GM21825 (cell line): ENCODE measurements at regions not wholly inside any gene's neighbourhood (a gene's known extent, or its start where the extent isn't known, plus 50 kb on each side); places are given as distances from the start of the nearest gene placed in this dataset.

Experiments
- ATAC-seq: cut with Tn5 transposase; IDR thresholded peaks from one replicate; pipeline ENCODE4 v1.9.1; 2021; ENCODE audit warnings: mild to moderate bottlenecking, moderate library complexity; ENCODE audit not compliant: unreplicated experiment

GRCh38 chr2:5985536-5986385 is 293.6 kb downstream of the SOX11 start:
- no peak for ATAC-seq

DNA sequence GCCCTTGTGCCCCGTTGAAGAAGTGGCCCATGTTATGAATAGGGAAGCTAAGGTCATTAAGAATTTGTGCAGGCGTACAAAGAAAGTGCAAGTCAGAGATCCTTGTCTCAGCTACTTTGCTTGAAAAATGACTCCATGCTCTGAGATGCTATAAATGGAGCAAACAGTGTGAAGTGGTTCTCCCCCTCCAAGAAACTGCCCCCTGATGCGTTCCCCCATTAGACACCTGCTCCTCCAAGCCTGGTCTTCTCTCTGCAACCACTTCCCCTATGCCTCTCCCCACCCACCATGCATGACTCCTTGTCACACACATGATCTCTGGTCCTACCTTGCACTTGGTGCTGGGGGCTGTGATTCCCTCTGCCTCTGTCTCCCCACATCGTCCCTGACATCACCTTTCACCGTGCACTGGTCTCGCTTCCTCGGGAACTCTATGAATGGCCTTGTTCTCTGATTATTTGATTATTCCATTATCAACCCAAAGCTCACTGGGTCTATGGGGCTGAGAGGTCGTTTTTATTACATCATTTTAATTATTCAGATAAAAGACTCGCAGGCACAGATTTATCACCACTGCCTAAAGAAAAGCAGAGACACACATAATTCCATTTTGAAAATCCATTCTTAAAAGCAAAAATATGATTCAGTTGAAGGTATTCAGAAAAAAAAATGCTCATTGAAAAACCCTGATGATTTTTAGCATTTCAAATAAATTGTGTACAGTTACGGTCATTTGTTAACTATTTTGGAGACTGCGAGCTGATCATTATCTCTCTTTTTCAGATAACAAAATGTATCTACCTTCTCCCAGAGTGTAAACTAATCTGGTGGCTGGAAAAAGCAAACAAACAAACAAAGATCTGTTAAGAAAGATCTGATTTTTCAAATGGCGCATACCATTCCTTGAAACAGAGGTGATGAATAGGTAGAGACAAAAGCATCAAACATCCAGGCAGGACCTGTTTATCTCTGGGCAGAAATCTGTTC is 294.9 kb downstream of the SOX11 start:
- no peak for ATAC-seq

DNA sequence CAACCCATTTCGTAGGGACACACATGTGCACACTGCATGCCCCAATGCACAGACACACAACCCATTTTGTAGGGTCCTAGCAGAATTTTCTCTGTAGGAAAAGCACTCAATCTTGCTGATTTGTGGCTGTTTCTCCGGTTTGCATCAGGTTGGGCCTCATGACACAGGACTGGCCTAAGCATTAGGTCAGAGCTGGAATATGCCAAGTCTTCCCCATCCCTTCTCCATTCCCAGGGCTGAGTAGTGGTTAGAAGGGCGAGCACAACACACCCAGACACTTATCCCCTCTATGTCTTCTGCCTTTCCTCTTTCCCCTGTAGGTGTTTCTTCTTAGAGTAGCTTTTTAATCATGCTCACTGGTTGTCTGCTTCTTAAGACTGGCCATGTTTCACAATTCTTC is 295.9 kb downstream of the SOX11 start:
- ATAC-seq, result no peak

GRCh38 chr2:5990086-5990485 is 297.9 kb downstream of the SOX11 start:
- no peak for ATAC-seq

DNA sequence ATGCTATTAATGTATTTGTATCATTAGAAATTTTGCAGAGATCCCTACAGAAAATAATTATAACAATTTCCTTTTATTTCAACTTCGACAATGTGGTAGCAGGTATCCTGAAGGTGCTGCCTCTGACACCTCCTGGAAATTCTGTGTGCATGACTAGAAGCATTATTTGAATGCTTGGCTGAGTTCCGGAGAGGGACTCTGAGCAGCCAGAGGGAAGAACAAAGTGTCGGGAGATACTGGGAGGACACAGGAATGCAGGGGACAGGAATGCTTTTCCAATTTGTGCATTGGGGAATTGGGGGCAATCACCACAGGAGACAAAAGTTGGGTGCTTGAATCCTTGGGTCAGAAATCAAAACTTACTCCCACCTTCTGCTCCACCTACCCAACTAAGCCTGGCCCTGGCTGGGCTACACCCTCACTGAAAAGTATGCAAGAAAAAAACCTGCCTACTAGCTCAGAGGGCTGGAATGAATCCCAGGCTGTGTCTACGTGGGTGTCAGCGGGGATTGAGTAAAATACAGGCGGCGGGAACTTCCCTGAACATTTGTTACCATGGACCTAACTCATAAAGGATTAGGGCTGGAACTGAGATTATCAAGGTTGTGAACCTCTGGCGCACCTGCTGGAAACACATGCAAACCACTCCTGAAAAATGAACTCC is 299.3 kb downstream of the SOX11 start:
- no peak for ATAC-seq

- no peak for ATAC-seq
These were observed 303.6 kb downstream of the SOX11 start for GRCh38 chr2:5995832-5996231.

- ATAC-seq, result no peak
These were observed 316.0 kb downstream of the SOX11 start for GRCh38 chr2:6008186-6008585.

- ATAC-seq, result no peak
These were observed 316.5 kb downstream of the SOX11 start for GRCh38 chr2:6008726-6009125.

DNA sequence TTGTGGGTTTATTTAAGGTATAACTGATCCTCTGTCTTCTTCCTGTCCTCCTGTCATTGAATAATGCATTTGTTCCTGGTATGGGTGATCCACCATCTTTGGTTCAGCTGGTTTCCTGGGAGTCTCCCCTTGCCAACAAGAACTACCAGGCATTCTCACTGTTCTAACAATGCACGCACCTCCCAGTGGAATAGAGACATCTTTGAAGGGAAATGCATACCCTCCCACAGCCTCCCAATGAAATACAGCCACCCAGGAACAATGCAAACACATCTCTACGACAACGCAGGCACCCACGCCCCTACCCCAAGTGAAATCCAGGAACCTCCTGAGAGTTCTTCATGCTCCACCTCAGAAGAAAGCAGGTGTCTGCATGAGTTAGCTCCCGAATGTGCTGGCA is 318.0 kb downstream of the SOX11 start:
- no peak for ATAC-seq

DNA sequence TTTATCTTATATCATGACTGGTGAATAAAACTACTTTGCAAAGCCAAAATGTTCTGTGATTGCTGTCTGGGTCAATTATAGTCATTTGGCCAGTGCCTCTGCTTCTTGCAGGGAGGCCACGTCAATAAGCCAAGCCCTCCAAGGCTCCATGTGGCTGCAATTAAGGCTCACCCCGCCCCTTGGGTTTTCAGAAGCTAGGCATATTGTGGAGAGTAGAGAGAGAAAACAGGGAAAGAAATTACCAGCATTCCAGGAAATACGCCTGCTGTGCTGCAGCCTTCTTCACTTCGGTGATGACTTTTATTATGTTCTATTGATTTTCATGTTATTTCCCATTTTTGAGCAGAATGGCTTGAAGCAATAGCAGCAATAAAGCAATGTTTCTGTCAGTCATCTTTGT is 319.7 kb downstream of the SOX11 start:
- no peak for ATAC-seq

DNA sequence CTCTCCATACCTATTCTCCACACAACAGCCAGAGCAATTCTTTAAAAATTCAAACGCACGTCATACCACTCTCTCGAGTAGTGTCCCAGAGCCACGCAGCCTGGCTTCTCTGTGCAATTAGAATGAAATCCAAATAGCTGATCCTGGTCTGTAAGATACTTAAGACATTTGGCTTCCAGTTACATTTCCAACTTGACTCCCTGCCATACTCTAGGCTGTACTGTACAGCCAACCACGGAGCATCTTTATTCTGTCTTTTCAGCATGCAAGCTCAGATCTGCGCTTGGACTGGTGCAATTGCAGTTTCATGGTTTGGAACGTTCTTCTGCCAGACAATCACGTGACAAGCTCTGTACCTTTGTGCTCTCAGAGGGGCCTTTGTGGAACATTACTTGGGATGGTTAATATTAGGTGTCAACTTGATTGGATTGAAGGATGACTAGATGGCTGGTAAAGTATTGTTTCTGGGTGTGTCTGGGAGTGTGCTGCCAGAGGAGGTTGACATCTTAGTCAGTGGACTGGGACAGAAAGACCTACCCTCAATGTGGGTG is 325.6 kb downstream of the SOX11 start:
- ATAC-seq, result no peak

DNA sequence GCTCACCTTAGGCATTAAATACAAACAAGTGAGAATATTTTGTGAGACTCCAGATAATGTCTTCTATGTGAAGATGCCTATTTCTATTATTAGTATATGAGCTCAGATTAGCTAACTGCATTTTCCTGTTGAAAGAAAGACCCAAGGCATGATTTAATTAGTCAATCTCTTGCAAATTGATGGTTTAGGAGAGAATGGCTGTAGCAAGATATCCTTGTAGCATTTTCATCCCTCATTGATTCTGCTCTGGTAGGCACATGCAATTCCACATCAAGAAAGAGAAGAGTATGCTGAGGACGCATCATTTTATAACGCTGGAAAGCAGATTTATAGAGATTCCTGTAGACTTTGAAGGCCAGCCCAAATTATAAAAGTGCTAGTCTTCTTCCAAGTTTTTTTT is 332.0 kb downstream of the SOX11 start:
- ATAC-seq, result no peak

- ATAC-seq, result no peak
These were observed 332.6 kb downstream of the SOX11 start for GRCh38 chr2:6024784-6025183.

GRCh38 chr2:6025391-6025790 is 333.2 kb downstream of the SOX11 start:
- no peak for ATAC-seq

DNA sequence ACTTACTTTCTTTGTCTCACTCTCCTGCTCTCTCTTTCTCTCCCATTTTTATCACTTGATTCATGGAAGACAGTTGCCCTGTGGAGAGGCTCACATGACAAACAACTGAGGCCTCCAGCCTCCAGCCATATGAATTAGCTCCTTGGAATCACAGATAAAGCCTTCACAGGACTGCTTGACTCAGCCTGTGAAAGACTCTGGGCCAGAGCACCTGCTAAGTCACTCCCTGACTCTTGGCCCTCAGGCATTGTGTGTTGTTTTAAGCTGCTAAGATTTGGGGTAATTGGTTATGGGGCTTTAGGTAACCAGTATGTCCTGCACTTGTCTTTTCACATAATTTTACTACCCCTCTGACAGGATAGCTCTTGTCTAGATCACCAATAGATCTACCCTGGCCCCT is 334.9 kb downstream of the SOX11 start:
- no peak for ATAC-seq

DNA sequence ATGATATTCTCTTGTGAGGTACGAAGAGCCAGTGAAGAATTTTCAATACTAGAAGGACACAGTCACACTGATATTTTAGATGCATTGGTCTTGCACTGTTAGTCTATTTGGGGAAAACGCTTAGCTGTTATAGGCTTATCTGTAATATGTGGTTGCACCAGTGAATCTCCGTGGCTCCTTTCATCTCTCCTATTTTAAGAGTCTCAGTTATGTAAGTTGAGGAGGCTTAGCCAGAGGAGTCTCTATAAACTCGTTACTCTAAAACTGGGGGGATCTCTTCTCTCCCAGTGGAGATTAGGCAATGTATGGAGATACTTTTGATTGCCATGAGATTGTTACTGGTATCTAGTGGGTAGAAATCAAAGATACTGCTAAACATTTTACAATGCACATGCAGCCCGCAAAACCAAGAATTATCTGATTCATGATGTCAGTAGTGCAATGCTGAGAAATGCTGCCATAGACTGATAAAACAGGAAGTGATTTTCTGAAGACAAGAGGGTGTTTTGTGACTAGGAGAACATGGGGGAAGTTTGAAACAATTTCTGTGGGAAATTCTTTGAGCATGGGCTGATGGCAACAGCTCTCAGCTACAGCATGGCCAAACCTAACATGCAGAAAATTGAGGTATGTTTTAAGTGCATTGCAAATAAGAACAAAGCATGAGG is 339.1 kb downstream of the SOX11 start:
- ATAC-seq, result no peak

- ATAC-seq, result no peak
These were observed 344.0 kb downstream of the SOX11 start for GRCh38 chr2:6036211-6036610.

DNA sequence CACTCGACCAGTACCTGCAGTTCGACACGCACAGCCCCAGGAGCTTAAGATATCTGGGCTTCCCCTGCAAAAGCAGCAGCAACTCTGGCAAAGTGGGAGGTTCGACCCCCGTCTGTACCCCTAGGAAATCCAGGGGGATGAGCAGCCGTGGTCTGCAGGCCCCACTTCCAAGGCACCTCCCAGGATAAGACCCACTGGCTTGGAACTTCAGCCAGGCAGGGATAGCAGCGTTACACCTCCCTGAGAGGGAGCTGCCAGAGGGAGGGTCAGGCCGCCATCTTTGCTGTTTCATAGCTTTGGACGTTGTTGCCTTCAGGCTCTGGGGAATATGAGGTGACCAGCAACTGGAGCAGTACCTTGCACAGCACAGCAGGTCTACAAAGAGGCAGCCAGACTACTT is 351.1 kb downstream of the SOX11 start:
- ATAC-seq, result no peak

DNA sequence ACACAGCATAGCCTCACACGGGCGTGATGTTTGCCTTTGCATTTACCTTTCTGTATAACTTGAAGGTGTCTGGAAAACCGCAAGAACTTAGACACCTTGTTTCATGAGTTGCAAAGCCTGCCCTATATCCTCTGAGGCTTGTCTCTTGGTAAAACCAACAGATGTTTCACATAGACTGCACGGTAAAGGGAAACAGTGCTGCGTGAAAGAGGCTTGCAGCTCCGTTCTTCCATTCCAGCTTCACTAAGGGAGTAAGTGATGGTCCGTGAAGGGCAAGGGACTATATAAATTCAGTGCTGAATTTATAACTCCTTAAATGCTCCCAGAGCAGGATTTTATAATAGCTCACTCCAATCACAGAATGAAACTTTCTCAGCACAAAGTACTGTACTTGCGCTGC is 360.5 kb downstream of the SOX11 start:
- ATAC-seq, result no peak

GRCh38 chr2:6053743-6054142 is 361.6 kb downstream of the SOX11 start:
- ATAC-seq, result no peak
